T follicular helper cell (primary cell): ENCODE measurements at regions not wholly inside any gene's neighbourhood (a gene's known extent, or its start where the extent isn't known, plus 50 kb on each side); places are given as distances from the start of the nearest gene placed in this dataset.

ENCODE experiments used
- DNase-seq: peaks from one replicate; pipeline ENCODE4 v3.0.0-alpha.2; 2020; ENCODE audit warnings: low read depth

- DNase-seq: no peak
These were observed 94.5 kb upstream of the UPP2 start for GRCh38 chr2:158006961-158007719.

- DNase-seq: no peak
These were observed 97.4 kb upstream of the UPP2 start for GRCh38 chr2:158004126-158004764.

- DNase-seq: no peak
These were observed 99.6 kb upstream of the UPP2 start for GRCh38 chr2:158002079-158002478.

- DNase-seq: no peak
These were observed 104.9 kb upstream of the UPP2 start for GRCh38 chr2:157996799-157997198.

GRCh38 chr2:157995117-157995516 lies 106.6 kb upstream of the UPP2 start:
- no peak for DNase-seq

- no peak for DNase-seq
These were observed 109.7 kb upstream of the UPP2 start for GRCh38 chr2:157991932-157992331.

GRCh38 chr2:157990173-157990572 lies 111.5 kb upstream of the UPP2 start:
- DNase-seq: no peak

- no peak for DNase-seq
These were observed 112.4 kb upstream of the UPP2 start for GRCh38 chr2:157989227-157989626.

GRCh38 chr2:157986761-157987160 lies 110.6 kb upstream of the ACVR1 start:
- DNase-seq: no peak

- DNase-seq: no peak
These were observed 108.7 kb upstream of the ACVR1 start for GRCh38 chr2:157984866-157985265.

- no peak for DNase-seq
These were observed 103.9 kb upstream of the ACVR1 start for GRCh38 chr2:157980020-157980419.

DNA sequence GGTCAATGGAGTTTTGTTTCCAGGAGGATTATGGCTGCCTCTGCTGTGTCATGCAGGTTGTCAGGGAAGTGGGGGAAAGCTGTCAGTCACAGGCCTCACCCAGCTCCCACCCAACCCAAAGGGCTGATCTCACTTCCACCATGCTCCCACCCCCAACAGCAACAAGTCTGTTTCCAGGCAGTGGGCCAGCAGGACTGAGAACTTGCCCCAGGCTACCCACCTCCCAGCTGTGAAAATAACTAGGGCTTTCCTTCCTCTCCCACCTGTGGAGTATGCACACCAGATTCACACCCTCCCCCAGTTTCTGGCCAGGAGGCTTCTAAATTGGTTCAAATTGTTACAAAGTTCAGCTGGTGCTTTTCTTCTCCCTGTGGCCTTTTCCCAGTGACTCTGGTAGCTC lies 95.6 kb upstream of the ACVR1 start:
- no peak for DNase-seq

GRCh38 chr2:157967856-157968255 lies 91.7 kb upstream of the ACVR1 start:
- no peak for DNase-seq

- DNase-seq: no peak
These were observed 83.1 kb upstream of the ACVR1 start for GRCh38 chr2:157959249-157959648.

DNA sequence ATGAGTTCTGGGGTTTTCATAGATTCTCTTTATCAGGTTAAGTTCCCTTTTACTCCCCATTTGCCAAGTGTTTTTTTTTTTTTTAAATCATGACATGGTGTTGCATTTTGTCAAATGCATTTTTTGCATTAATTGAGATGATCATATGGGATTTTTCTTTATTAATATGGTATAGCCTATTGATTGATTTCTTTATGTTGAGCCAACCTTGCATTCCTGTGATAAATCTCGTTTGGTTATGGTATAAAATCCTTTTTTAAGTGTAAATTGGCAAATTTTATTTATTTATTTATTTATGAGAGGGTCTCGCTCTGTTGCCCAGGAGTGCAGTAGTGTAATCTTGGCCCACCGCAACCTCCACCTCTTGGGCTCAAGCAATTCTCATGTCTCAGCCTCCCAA lies 81.5 kb upstream of the ACVR1 start:
- no peak for DNase-seq

- DNase-seq: no peak
These were observed 76.4 kb upstream of the ACVR1 start for GRCh38 chr2:157952558-157952957.

DNA sequence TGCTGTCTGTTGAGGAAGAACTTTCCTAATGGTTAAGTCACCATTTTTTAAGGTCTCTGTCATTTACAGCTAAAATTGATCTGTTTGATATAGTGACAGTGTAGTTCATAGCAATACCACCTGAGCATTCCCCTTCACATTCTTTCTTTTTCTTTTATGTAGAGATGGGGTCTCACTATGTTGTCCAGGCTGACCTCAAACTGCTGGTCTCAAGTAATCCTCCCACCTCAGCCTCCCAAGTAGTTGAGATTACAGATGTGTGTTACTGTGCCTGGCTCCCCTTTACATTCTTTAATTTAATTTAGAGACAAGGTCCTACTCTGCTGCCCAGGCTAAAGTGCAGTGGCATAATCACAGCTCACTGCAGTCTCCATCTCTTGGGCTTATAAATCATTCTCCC lies 72.7 kb upstream of the ACVR1 start:
- no peak for DNase-seq

- no peak for DNase-seq
These were observed 70.9 kb upstream of the ACVR1 start for GRCh38 chr2:157946919-157947557.

- no peak for DNase-seq
These were observed 63.9 kb upstream of the ACVR1 start for GRCh38 chr2:157940024-157940423.

DNA sequence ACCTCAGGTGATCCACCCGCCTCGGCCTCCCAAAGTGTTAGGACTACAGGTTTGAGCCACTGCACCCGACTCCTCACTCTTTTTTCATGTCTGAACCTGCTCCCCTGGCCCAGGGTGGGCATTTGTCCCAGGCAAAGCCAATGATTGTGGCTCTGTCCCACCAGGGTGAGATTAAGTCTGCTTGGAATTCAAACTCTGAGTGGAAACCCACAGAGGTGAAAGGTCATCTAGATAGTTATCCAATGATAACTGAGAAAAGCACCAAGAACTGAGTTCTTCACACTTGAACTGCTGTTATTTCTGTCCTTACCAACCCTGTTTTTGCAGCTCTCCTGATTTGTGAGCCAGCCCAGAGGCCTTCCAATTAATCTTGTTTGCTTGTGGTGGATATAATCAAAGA lies 62.4 kb upstream of the ACVR1 start:
- no peak for DNase-seq

DNA sequence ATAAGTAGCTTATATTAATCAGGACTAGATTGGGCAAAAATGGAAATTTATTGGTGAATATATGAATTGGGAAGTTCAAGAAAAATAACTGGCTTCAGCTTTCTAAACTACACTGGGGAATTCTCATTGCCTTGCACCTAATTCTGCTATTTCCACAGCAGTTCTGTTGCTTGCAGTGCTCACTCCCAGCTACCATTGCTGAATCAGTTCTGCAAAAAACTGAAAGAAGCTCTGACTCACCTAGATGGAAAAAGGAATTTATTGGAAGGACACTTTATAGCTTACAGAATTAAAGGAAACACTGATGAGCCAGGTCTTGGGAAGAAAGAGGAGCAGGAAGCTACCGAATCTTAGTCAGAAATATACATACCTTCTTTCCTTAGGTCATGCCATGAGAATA lies 60.3 kb upstream of the ACVR1 start:
- DNase-seq: no peak

GRCh38 chr2:157935378-157935906 lies 59.3 kb upstream of the ACVR1 start:
- no peak for DNase-seq
